ENCODE measurements at regions not wholly inside any gene's neighbourhood (a gene's known extent, or its start where the extent isn't known, plus 50 kb on each side); places are given as distances from the start of the nearest gene placed in this dataset.

- DNase-seq (ENCODE audit: low spot score), result no peak
Measured at GRCh38 chr3:127458696-127459604, 131.6 kb downstream of the TPRA1 start.

GRCh38 chr3:127457546-127458145, 132.9 kb downstream of the TPRA1 start:
- no peak for DNase-seq (ENCODE audit: low spot score)

- DNase-seq (ENCODE audit: low spot score), result no peak
Measured at GRCh38 chr3:127457094-127457475, 133.4 kb downstream of the TPRA1 start.

GRCh38 chr3:127456471-127457093, 134.0 kb downstream of the TPRA1 start:
- no peak for DNase-seq (ENCODE audit: low spot score)

- peak; percentile 90 for DNase-seq (ENCODE audit: low spot score)
Measured at GRCh38 chr3:127455541-127456450, 134.7 kb downstream of the TPRA1 start.

- no peak for DNase-seq (ENCODE audit: low spot score)
Measured at GRCh38 chr3:127454968-127455367, 135.6 kb downstream of the TPRA1 start.

- DNase-seq (ENCODE audit: low spot score), result peak; percentile 37
Measured at GRCh38 chr3:127454051-127454450, 136.5 kb downstream of the TPRA1 start.

GRCh38 chr3:127452321-127452821, 138.2 kb downstream of the TPRA1 start:
- DNase-seq (ENCODE audit: low spot score), result peak; percentile 67

GRCh38 chr3:127451321-127451720, 139.2 kb downstream of the TPRA1 start:
- no peak for DNase-seq (ENCODE audit: low spot score)

GRCh38 chr3:127450331-127450730, 140.2 kb downstream of the TPRA1 start:
- DNase-seq (ENCODE audit: low spot score), result peak; percentile 40

GRCh38 chr3:127449486-127450212, 140.9 kb downstream of the TPRA1 start:
- DNase-seq (ENCODE audit: low spot score), result no peak

- DNase-seq (ENCODE audit: low spot score), result peak; percentile 17
Measured at GRCh38 chr3:127448671-127449070, 141.9 kb downstream of the TPRA1 start.

- DNase-seq (ENCODE audit: low spot score), result peak; percentile 18
Measured at GRCh38 chr3:127448161-127448561, 142.4 kb downstream of the TPRA1 start.

GRCh38 chr3:127446756-127447155, 143.8 kb downstream of the TPRA1 start:
- peak; percentile 12 for DNase-seq (ENCODE audit: low spot score)

- peak; percentile 51 for DNase-seq (ENCODE audit: low spot score)
Measured at GRCh38 chr3:127445581-127446343, 144.8 kb downstream of the TPRA1 start.

- DNase-seq (ENCODE audit: low spot score), result peak; percentile 18
Measured at GRCh38 chr3:127444761-127445160, 145.8 kb downstream of the TPRA1 start.

GRCh38 chr3:127443581-127444375, 146.8 kb downstream of the TPRA1 start:
- peak; percentile 54 for DNase-seq (ENCODE audit: low spot score)

- peak; percentile 56 for DNase-seq (ENCODE audit: low spot score)
Measured at GRCh38 chr3:127442506-127442905, 148.0 kb downstream of the TPRA1 start.

GRCh38 chr3:127441764-127442163, 148.8 kb downstream of the TPRA1 start:
- DNase-seq (ENCODE audit: low spot score), result peak; percentile 15
